ENCODE measurements at regions not wholly inside any gene's neighbourhood (a gene's known extent, or its start where the extent isn't known, plus 50 kb on each side); places are given as distances from the start of the nearest gene placed in this dataset.

DNA sequence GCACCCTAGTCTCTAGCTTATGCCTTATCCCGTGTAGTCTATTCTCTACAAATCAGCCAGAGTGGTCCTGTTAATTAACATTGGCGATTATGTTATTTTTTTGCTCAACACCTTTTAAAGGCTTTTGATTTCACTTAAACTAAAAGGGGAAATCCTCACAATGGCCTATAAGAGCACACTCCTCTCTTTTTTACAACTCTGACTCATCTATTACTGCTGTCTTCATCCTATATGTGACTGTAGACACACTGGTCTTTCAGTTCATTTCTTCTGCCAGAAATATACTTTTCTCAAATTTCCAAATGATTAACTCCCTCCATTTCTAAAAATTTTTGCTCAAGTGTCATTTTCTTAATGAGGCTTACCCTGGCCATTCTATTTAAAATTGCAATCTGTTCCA is 143.4 kb downstream of the NSUN3 start:
- TF ChIP-seq, protein P1, sequence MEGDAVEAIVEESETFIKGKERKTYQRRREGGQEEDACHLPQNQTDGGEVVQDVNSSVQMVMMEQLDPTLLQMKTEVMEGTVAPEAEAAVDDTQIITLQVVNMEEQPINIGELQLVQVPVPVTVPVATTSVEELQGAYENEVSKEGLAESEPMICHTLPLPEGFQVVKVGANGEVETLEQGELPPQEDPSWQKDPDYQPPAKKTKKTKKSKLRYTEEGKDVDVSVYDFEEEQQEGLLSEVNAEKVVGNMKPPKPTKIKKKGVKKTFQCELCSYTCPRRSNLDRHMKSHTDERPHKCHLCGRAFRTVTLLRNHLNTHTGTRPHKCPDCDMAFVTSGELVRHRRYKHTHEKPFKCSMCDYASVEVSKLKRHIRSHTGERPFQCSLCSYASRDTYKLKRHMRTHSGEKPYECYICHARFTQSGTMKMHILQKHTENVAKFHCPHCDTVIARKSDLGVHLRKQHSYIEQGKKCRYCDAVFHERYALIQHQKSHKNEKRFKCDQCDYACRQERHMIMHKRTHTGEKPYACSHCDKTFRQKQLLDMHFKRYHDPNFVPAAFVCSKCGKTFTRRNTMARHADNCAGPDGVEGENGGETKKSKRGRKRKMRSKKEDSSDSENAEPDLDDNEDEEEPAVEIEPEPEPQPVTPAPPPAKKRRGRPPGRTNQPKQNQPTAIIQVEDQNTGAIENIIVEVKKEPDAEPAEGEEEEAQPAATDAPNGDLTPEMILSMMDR (IDR thresholded peaks at IDR 0.05) = no peak
- TF ChIP-seq POLR2AphosphoS5 (IDR thresholded peaks at IDR 0.05) (no peak), POLR2A (IDR thresholded peaks at IDR 0.05) (no peak), EP300 (IDR thresholded peaks at IDR 0.05) (no peak)

Measured in stomach (tissue), 4 donors.